ENCODE measurements at regions not wholly inside any gene's neighbourhood (a gene's known extent, or its start where the extent isn't known, plus 50 kb on each side); places are given as distances from the start of the nearest gene placed in this dataset.
A peak's percentile ranks its signal among the peaks of the same experiment; 100 is the strongest.

DNA sequence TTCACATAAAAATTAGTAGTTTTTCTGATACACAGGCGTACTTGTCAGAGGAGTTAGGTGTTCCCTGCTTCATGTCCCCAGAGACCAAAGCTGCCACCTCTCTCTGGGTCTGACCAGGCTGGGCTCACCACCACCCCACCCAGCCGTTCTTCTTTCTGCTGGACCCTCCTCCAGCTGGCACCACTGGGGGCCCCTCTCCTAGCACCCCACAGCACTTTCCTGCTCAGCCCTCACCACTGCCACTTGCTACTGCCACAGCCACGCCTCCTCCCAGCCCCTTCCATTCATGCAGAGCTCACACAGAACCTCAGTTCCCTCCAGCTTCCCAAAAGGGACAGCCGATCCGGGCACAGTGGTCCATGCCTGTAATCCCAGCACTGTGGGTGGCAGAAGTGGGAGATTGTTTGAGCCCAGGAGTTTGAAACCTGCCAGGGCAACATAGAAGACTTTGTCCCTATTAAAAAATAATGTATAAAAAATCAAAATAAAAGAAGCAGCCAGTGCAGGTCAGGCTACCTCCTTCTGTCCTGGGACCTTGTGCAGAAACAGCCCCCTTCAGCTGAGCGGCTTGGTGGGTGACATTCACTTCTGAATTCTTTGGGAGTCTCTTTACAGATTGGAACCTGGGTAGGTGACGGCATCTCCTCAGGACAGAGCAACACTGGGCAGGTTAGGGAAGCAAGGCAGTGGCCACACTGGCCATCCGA is 208.3 kb downstream of the TOMM20 start:
- no peak overlapping the region for H3K4me3 ChIP-seq (ENCODE audit: low read length)
- H3K27ac ChIP-seq (ENCODE audit: low read length), result peak overlapping the region; percentile 38
- no peaks in the 10 kb centered on the region for H3K9me3 ChIP-seq (ENCODE audit: control insufficient read depth, low read length)
- H3K27me3 ChIP-seq (ENCODE audit: control insufficient read depth, insufficient read depth), result no peaks in the 10 kb centered on the region
- WGBS, result 91% methylated on average over 8 of the region's 8 CpGs
- peaks cover 21% of the 10 kb centered on the region for H3K4me1 ChIP-seq (ENCODE audit: control insufficient read depth, insufficient read depth, low read length)
- ATAC-seq, result no peak
- no peak for DNase-seq
- intact Hi-C loops (cut with DNase I), result no loop called here

- Histone ChIP-seq H3K9me3 (ENCODE audit: control insufficient read depth, low read length) (no peaks in the 10 kb centered on the region), H3K4me3 (ENCODE audit: low read length) (no peak overlapping the region), H3K4me1 (ENCODE audit: control insufficient read depth, insufficient read depth, low read length) (peaks cover 25% of the 10 kb centered on the region), H3K27me3 (ENCODE audit: control insufficient read depth, insufficient read depth) (no peaks in the 10 kb centered on the region), H3K27ac (ENCODE audit: low read length) (peak overlapping the region; percentile 84)
- ATAC-seq (peak; percentile 65 to 79), DNase-seq (peak; percentile 72 to 93 (median 88))
- intact Hi-C loops (cut with DNase I), result loop anchor here in 3 of 4 donors (5.0 to 10.0 kb wide), 4 partner anchors 156 to 384 kb away; no protein-coding TSS in a partner anchor
- 47% methylated on average over 15 of the region's 15 CpGs for WGBS
These were observed 209.5 kb downstream of the TOMM20 start for GRCh38 chr1:234918961-234919761.

- no peak overlapping the region for H3K4me3 ChIP-seq (ENCODE audit: low read length)
- intact Hi-C loops (cut with DNase I), result loop anchor here in 3 of 4 donors (5.0 to 10.0 kb wide), 4 partner anchors 156 to 384 kb away; no protein-coding TSS in a partner anchor
- peaks cover 27% of the 10 kb centered on the region for H3K4me1 ChIP-seq (ENCODE audit: control insufficient read depth, insufficient read depth, low read length)
These were observed 210.3 kb downstream of the TOMM20 start for GRCh38 chr1:234918181-234918841.

DNA sequence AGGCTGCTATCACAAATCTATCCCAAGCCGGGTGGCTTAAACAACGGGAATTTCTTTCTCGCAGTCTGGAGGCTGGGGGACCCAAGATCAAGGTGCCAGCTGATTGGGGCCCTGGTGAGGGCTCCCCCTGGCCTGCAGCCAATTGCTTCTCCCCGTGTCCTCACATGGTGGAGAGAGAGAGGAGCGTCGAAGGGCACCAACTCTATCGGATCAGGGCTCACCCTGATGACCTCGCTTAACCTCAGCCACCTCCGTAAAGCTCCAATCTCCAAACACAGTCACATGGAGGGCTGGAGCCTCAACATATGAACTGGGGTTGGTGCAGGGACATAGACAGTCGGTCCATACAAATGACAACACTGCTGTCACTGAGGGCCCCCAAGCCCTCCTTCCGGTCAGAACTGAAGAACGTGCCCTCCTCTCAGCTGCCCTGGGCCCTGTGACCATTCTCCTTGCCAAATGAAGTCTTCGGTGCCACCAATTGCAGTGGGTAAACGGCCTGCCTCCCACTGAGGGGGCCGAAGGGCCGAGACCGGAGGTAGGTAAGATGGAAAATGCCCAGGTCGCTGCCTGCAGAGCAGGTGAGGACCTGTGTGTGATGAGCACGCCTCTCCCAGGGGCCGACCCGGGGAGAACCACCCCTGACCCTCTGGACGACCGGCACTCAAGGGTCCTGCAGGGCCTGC is 211.0 kb downstream of the TOMM20 start:
- Histone ChIP-seq H3K9me3 (ENCODE audit: control insufficient read depth, low read length) (no peaks in the 10 kb centered on the region), H3K4me3 (ENCODE audit: low read length) (no peak overlapping the region), H3K27me3 (ENCODE audit: control insufficient read depth, insufficient read depth) (no peaks in the 10 kb centered on the region), H3K27ac (ENCODE audit: low read length) (peak overlapping the region; percentile 76), H3K4me1 (ENCODE audit: control insufficient read depth, insufficient read depth, low read length) (peaks cover 27% of the 10 kb centered on the region)
- WGBS, result 79% methylated on average over 23 of the region's 23 CpGs
- intact Hi-C loops (cut with DNase I), result loop anchor here in 3 of 4 donors (5.0 to 10.0 kb wide), 4 partner anchors 157 to 383 kb away; no protein-coding TSS in a partner anchor
- DNase-seq, result peak in 2 of 3 donors; percentile 34 to 70
- no peak for ATAC-seq

More at GRCh38 chr1:234918181-234918841, 210.3 kb downstream of the TOMM20 start:
- peak; percentile 62 to 80 (median 78) for DNase-seq
- peak overlapping the region; percentile 84 for H3K27ac ChIP-seq (ENCODE audit: low read length)
- 25% methylated on average over 17 of the region's 17 CpGs for WGBS
- H3K9me3 ChIP-seq (ENCODE audit: control insufficient read depth, low read length), result no peaks in the 10 kb centered on the region
- H3K27me3 ChIP-seq (ENCODE audit: control insufficient read depth, insufficient read depth), result no peaks in the 10 kb centered on the region
- ATAC-seq, result peak; percentile 63 to 84

DNA sequence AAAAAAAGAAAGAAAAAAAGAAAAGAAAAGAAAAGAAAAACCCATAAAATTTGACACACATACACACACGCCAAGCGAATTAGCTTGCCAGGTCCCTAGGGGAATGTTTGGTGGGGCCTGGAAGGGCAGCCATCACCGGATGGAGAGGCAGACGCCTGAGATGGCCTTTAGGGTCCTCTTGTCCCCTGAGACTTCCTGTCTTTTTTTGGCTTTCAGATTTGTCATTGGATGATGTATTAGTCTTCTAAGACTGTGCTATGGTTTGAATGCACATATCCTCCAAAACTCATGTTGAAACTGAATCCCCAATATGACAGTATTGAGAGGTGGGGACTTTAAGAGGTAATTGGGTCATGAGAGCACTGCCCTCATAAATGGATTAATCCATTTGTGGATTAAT is 211.8 kb downstream of the TOMM20 start:
- Histone ChIP-seq H3K27me3 (ENCODE audit: control insufficient read depth, insufficient read depth) (no peaks in the 10 kb centered on the region), H3K27ac (ENCODE audit: low read length) (peak overlapping the region; percentile 32), H3K4me3 (ENCODE audit: low read length) (no peak overlapping the region), H3K4me1 (ENCODE audit: control insufficient read depth, insufficient read depth, low read length) (peaks cover 30% of the 10 kb centered on the region), H3K9me3 (ENCODE audit: control insufficient read depth, low read length) (no peaks in the 10 kb centered on the region)
- DNase-seq (no peak), ATAC-seq (no peak)
- intact Hi-C loops (cut with DNase I), result loop anchor here in 3 of 4 donors (5.0 to 10.0 kb wide), 4 partner anchors 158 to 382 kb away; no protein-coding TSS in a partner anchor
- WGBS, result 62% methylated on average over 4 of the region's 4 CpGs

- Histone ChIP-seq H3K27ac (ENCODE audit: low read length) (peak overlapping the region; percentile 85), H3K9me3 (ENCODE audit: control insufficient read depth, low read length) (no peaks in the 10 kb centered on the region), H3K27me3 (ENCODE audit: control insufficient read depth, insufficient read depth) (no peaks in the 10 kb centered on the region), H3K4me1 (ENCODE audit: control insufficient read depth, insufficient read depth, low read length) (peaks cover 26% of the 10 kb centered on the region), H3K4me3 (ENCODE audit: low read length) (no peak overlapping the region)
- 61% methylated on average over 16 of the region's 16 CpGs for WGBS
- DNase-seq (peak in 1 of 3 donors; percentile 72), ATAC-seq (peak in 1 of 2 donors; percentile 45)
- intact Hi-C loops (cut with DNase I), result loop anchor here in 3 of 4 donors (5.0 to 10.0 kb wide), 4 partner anchors 159 to 381 kb away; no protein-coding TSS in a partner anchor
These were observed 212.5 kb downstream of the TOMM20 start for GRCh38 chr1:234915924-234916675.

DNA sequence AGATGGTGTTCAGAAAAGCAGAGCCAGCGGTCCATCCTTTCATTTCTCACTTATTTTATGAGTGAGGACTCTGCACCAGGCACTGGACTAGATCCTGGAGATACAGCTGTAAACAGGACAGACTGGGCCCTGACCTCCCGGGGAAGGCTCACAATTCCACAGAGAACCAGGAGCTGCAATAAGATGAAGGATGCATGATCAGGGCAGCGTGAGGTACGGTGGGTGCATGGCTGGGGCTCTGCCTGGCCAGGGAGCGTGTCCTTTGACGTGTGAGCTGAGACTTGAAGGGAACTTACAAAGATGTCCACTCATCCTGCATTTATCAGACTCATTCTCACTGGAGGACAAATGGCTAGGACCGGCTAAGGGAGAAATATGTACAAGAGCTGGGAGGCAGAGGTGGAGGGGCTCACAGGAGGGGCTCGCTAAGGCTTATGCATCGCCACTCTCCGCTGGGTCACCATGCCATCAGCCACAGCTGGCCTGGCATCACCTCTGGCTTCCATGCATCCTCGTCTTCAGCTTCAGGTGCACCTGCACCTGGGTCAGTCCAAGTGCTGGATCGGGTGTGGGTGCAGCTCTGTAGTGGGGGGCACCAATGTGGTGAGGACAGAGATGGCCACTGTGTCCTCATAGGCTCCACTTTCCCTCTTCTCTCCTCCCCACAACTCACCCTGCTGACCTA is 213.9 kb downstream of the TOMM20 start:
- 99% methylated on average over 12 of the region's 12 CpGs for WGBS
- Histone ChIP-seq H3K27me3 (ENCODE audit: control insufficient read depth, insufficient read depth) (no peaks in the 10 kb centered on the region), H3K4me3 (ENCODE audit: low read length) (no peak overlapping the region), H3K4me1 (ENCODE audit: control insufficient read depth, insufficient read depth, low read length) (peaks cover 21% of the 10 kb centered on the region), H3K9me3 (ENCODE audit: control insufficient read depth, low read length) (no peaks in the 10 kb centered on the region), H3K27ac (ENCODE audit: low read length) (peak overlapping the region; percentile 49)
- ATAC-seq (no peak), DNase-seq (no peak)
- intact Hi-C loops (cut with DNase I), result loop anchor here in 3 of 4 donors (5.0 to 10.0 kb wide), 4 partner anchors 160 to 380 kb away; no protein-coding TSS in a partner anchor

DNA sequence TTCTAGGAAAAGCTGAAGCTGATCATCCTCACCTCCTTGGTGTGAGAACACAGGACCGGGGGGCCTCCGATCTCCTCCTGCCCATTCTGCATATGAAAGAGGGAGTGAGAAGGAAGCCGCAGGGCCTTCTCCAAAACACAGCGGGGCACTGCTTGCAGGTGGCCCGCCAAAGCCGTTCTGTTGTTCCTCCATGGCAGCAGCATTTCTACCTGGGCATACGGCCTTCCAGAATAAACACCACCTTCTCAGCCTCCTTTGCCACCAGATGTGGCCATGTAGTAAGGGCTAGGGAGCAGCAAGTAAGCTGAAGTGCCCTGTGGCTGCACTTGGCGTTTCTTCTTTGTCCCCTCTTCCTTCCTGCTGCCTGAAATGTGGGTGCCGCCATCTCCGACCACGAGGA is 214.9 kb downstream of the TOMM20 start:
- peak overlapping the region; percentile 65 for H3K27ac ChIP-seq (ENCODE audit: low read length)
- no peak overlapping the region for H3K4me3 ChIP-seq (ENCODE audit: low read length)
- H3K27me3 ChIP-seq (ENCODE audit: control insufficient read depth, insufficient read depth), result no peaks in the 10 kb centered on the region
- no peaks in the 10 kb centered on the region for H3K9me3 ChIP-seq (ENCODE audit: control insufficient read depth, low read length)
- H3K4me1 ChIP-seq (ENCODE audit: control insufficient read depth, insufficient read depth, low read length), result peaks cover 17% of the 10 kb centered on the region
- ATAC-seq (no peak), DNase-seq (no peak)
- 93% methylated on average over 11 of the region's 11 CpGs for WGBS
- intact Hi-C loops (cut with DNase I), result loop anchor here in 2 of 4 donors (5.0 to 10.0 kb wide), 4 partner anchors 161 to 379 kb away; no protein-coding TSS in a partner anchor

DNA sequence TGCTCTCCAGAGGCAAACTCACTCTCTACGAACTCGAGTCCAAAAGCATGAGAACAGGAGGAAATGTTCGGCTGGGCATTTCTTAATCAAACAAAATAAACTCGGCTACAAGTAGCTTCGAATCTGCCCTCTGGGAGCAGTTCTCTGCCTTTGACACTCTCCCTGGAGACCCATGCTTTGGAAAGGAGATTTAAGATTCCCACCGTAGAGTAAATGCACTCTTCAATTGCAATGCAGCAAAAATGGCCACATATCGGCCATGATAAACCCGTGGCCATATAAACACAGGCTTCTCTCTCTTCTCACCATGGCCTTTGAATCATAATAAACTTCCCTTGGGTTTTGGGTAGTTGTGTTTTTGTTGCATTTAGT is 215.4 kb downstream of the TOMM20 start:
- ATAC-seq (no peak), DNase-seq (no peak)
- Histone ChIP-seq H3K9me3 (ENCODE audit: control insufficient read depth, low read length) (no peaks in the 10 kb centered on the region), H3K4me3 (ENCODE audit: low read length) (no peak overlapping the region), H3K4me1 (ENCODE audit: control insufficient read depth, insufficient read depth, low read length) (peaks cover 17% of the 10 kb centered on the region), H3K27me3 (ENCODE audit: control insufficient read depth, insufficient read depth) (no peaks in the 10 kb centered on the region), H3K27ac (ENCODE audit: low read length) (peak overlapping the region; percentile 82)
- 36% methylated on average over 8 of the region's 8 CpGs for WGBS
- intact Hi-C loops (cut with DNase I), result loop anchor here in 2 of 4 donors (5.0 to 10.0 kb wide), 4 partner anchors 162 to 378 kb away; no protein-coding TSS in a partner anchor

Measured in right cardiac atrium (tissue), 5 donors.